GM18951 (cell line): ENCODE measurements at regions not wholly inside any gene's neighbourhood (a gene's known extent, or its start where the extent isn't known, plus 50 kb on each side); places are given as distances from the start of the nearest gene placed in this dataset.

Experiments used
- POLR2A ChIP-seq: IDR thresholded peaks from 4 replicates; pipeline ENCODE4 v1.6.1; 2011; ENCODE audit warnings: mild to moderate bottlenecking; ENCODE audit not compliant: insufficient read length, insufficient read depth; ENCODE audit errors: extremely low read depth
- in situ Hi-C: fragments of 300-500 bp; cut with MboI; formaldehyde crosslinking; loops from one replicate; pipeline ENCODE4 v1.12.0; 2022; ENCODE audit warnings: low sequenced_read_pairs, mixed read lengths, inconsistent platforms; ENCODE audit not compliant: unreplicated experiment

DNA sequence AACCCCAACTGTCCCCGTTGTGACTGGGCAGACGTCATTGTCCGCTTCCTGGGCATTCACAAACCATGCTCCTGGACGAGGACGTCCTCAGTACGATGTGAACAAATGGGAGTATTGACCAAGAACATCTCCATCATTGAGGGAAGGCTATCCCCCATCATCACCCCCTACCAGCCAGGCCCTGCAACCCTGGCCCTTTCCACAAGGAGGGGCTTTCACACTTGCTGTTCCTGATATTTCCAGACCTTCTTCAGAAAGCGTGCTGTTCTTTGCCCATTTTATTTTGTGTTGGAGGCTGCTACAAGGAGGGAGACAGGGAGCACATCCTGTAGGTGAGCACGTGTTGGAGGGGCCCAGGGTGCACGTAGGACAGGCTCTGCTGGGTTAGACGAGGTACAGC, 277.0 kb upstream of the LRRC3B start:
- in situ Hi-C loops, result no loop called here
- no peak for TF ChIP-seq POLR2A

DNA sequence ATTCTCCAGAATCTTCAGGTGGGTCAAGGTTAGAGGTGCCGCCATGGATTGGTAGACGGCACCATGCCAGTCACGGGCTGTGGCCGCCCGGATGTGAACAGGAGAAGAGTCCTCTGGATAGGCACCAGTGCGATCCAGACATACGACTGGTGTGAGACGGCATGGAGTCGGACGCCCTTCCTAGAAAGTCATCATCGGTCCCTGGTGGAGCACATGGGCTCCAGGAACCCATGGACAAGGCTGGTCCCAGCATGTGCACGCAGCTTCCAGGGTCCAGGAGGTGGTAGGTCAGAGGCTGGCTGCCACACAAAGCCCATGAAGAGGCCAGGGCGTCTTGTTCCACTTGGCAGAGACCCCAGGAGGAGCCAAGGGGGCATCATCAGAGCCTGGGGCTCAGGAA, 276.1 kb upstream of the LRRC3B start:
- no peak for TF ChIP-seq POLR2A
- in situ Hi-C loops, result no loop called here

GRCh38 chr3:26347150-26347549, 275.4 kb upstream of the LRRC3B start:
- in situ Hi-C loops, result no loop called here
- TF ChIP-seq POLR2A, result no peak

GRCh38 chr3:26350853-26351252, 271.7 kb upstream of the LRRC3B start:
- no peak for TF ChIP-seq POLR2A
- in situ Hi-C loops, result no loop called here

GRCh38 chr3:26353097-26353496, 269.5 kb upstream of the LRRC3B start:
- no peak for TF ChIP-seq POLR2A
- in situ Hi-C loops, result no loop called here

GRCh38 chr3:26358405-26358804, 264.2 kb upstream of the LRRC3B start:
- TF ChIP-seq POLR2A, result no peak

GRCh38 chr3:26365706-26366105, 256.9 kb upstream of the LRRC3B start:
- in situ Hi-C loops, result no loop called here
- TF ChIP-seq POLR2A, result no peak

More at GRCh38 chr3:26358405-26358804, 264.2 kb upstream of the LRRC3B start:
- in situ Hi-C loops, result no loop called here

GRCh38 chr3:26368312-26368711, 254.3 kb upstream of the LRRC3B start:
- no peak for TF ChIP-seq POLR2A
- in situ Hi-C loops, result no loop called here

DNA sequence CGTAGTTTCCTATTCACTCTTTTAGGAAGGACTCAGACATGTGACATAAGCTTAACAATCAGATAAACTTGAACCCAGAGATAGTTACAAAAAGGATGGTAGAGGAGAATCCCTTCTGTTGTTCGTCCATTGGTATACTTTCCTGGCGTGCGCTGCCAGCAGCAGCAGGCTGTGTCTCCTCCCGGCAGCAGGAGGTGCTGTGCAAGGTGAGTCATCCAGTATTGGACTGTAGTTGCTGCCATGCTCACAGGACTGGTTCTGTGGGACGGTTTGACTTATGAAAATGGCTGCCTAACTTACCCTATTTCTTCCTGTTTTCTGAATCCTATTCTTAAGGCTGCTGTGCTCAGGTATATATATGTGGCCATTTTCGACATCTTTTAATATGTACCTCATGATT, 253.4 kb upstream of the LRRC3B start:
- no peak for TF ChIP-seq POLR2A
- in situ Hi-C loops, result no loop called here

- in situ Hi-C loops, result no loop called here
- no peak for TF ChIP-seq POLR2A
Measured at GRCh38 chr3:26375843-26376530, 246.6 kb upstream of the LRRC3B start.

- TF ChIP-seq POLR2A, result no peak
Measured at GRCh38 chr3:26381411-26381810, 241.2 kb upstream of the LRRC3B start.

GRCh38 chr3:26406636-26407035, 215.9 kb upstream of the LRRC3B start:
- in situ Hi-C loops, result no loop called here
- TF ChIP-seq POLR2A, result no peak

More at GRCh38 chr3:26381411-26381810, 241.2 kb upstream of the LRRC3B start:
- in situ Hi-C loops, result no loop called here

DNA sequence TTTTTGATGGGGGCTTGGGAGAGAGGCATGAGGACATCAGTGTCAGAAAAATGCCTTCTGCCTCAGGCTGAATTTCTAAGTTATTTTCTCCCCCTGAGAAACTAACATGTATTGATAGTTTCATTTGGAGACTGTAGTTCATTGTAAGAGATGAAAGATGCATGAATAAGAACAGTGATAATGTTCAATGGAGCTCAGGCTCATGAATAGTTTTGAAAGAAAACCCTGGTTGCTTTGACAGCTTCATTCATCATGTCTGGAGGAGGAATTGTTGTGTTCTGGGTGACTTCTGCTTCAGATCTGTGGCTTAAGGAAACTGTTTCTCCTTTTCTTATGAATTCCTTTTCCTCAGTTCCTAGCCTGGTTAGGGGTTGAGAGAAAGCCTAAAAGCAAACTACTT, 204.0 kb upstream of the LRRC3B start:
- TF ChIP-seq POLR2A, result no peak
- in situ Hi-C loops, result no loop called here

- in situ Hi-C loops, result no loop called here
Measured at GRCh38 chr3:26422415-26422814, 200.2 kb upstream of the LRRC3B start.

DNA sequence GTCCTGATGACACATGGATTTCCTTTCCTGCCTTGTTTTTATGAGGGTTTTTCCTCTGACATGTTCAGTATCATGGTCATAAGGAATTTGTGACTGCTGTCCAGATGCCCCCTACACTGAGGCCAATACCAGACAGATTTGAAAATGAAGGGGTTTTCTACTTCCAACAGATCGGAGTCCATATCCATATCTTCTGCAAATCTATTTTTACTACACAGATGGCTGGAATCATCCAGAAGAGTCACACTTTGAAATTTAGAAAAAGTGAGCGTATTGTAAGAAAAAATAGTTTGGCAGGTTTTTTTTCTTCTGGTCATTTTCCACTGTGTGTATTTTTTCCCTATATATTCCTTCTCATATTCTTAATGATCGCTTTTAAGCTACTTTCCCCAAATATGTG, 197.5 kb upstream of the LRRC3B start:
- in situ Hi-C loops, result no loop called here
- no peak for TF ChIP-seq POLR2A

More at GRCh38 chr3:26422415-26422814, 200.2 kb upstream of the LRRC3B start:
- no peak for TF ChIP-seq POLR2A
